GM18909 (cell line): ENCODE measurements at regions not wholly inside any gene's neighbourhood (a gene's known extent, or its start where the extent isn't known, plus 50 kb on each side); places are given as distances from the start of the nearest gene placed in this dataset.
"Not testable (repeated sequence)": the region's sequence is repeated elsewhere in the genome, so short reads cannot be mapped to it uniquely, and the experiment has no call there.

Experiments
- ATAC-seq: cut with Tn5 transposase; IDR thresholded peaks from one replicate; pipeline ENCODE4 v1.9.1; 2021; ENCODE audit warnings: mild to moderate bottlenecking; ENCODE audit not compliant: unreplicated experiment, poor library complexity

GRCh38 chr9:28524309-28524708 lies 951.0 kb upstream of the C9orf72 start:
- not testable (repeated sequence) for ATAC-seq

- ATAC-seq = no peak
Measured at GRCh38 chr9:28528049-28528448, 954.8 kb upstream of the C9orf72 start.

GRCh38 chr9:28538132-28538531 lies 964.9 kb upstream of the C9orf72 start:
- ATAC-seq = no peak

DNA sequence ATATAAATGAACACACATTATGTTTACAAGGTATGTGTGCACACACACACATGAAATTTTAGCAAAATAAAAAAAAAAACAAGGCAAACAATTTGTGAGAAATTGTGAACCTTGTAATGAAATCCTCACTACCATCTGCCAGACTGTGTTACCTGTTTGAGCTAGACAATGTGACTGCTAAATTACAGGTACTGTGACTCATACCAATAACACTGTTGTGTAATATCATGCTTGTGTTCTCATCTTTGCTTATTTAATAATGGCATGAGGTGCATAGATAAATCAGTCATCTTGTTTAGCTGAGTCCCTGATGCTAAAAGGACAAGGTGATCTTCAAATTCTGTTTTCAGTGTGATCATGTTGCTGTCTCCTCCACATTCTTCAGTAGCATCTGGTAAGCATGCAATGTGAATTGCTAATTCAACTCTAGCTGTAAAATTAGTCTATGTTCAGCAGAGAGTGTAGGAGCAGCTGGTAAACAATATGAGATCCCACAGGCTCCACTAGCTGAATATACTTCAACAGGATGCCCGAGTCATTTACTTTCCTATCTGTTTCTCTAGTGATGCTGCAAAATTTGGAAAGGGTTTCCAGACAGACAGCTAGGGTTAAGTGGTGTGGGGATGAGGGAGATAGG lies 966.3 kb upstream of the C9orf72 start:
- ATAC-seq = no peak

- no peak for ATAC-seq
Measured at GRCh38 chr9:28542928-28543327, 969.6 kb upstream of the C9orf72 start.

DNA sequence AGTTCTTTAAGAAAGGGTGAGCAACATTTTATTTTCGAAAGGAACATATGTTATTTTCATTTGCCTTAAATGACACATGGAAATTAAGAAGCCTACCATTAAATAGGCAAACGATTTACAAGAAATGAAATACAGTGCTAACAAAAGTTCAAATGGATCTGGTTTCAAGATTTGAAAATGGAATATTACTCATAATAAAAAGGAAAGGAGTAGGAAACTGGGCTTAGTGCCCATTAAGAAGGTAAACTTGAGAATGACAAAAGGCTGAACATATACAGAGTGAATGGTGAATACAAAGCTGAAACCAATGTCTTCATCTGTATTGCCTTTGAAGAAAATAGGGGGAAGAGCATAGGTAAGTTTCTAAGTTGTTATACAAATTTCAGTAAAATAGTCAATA lies 974.2 kb upstream of the C9orf72 start:
- no peak for ATAC-seq

GRCh38 chr9:28563291-28563934 lies 990.1 kb upstream of the C9orf72 start:
- no peak for ATAC-seq

- no peak for ATAC-seq
Measured at GRCh38 chr9:28583832-28584231, 1010.6 kb upstream of the C9orf72 start.

DNA sequence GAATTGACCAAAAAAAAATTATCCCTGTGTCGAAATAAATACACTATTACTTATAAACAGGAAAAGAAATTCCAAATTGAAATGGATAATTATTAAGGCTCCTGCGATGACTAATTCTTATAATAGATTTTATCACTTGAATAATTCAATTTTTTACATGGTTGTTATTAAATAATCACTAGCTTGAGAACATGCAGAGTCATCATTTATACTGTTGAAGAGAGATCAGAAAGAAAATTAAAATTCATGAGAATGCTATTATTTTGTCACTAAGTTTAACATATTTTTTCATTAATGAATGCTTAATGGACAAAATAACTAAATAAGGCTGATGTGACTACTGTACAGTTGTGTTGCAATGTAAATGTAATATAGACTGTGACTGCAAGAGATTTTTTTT lies 1011.3 kb upstream of the C9orf72 start:
- no peak for ATAC-seq

DNA sequence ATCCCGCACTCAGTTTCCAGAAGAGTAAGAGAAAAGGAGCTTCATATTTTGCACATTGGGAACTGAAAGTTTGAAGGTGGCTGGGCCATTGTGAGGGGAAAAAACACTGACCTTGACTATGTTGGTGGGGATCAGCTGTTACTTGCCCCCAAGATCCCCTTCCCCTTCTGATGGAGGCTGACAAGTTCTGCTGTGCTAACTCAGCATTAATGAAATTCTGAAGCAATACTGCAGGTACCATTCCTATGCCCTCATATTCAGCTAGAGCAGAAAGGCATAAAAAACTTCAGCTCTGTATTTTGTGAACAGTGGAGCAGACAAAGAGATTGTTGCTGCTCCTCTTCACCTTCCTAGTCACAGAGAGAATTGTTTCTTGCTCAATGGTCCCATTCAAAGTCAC lies 1013.8 kb upstream of the C9orf72 start:
- ATAC-seq = no peak

DNA sequence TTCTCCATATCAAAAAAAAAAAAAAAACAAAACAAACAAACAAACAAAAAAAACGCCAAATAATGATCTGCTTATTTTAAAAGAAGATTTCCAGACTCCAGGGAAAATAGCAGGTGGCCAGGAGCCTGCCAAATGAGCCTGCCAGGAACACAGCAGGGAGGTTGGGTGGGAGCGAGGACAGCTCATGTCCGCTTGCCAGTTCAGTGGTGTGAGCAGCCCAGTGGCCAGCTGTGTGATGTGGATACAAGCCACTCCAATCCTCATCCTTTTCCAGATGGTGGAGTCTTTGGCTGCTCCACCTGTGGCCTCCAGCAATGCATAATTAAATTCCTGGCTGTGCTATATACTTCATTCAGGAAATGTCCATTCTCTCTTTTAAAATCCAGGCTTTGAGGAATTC lies 1025.1 kb upstream of the C9orf72 start:
- ATAC-seq = no peak

GRCh38 chr9:28600226-28600625 lies 1026.9 kb upstream of the C9orf72 start:
- no peak for ATAC-seq

DNA sequence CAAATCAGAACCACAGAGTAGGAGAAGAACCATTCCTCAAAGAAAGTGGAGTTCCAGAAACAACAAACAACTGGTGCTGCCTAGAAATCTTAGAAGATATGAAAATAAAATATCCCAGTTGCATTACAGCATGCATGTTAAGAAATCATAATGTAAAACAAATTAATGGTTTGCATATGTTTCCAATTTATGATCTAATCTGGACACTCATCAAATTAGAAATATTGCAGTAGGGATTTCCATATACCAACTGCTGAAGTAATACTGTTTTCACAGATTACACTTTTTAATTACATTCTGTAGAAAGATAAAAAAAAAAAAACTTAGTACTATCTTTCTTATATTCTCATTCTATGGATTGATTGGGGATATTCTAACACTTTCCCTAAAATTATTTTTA lies 1034.6 kb upstream of the C9orf72 start:
- no peak for ATAC-seq

DNA sequence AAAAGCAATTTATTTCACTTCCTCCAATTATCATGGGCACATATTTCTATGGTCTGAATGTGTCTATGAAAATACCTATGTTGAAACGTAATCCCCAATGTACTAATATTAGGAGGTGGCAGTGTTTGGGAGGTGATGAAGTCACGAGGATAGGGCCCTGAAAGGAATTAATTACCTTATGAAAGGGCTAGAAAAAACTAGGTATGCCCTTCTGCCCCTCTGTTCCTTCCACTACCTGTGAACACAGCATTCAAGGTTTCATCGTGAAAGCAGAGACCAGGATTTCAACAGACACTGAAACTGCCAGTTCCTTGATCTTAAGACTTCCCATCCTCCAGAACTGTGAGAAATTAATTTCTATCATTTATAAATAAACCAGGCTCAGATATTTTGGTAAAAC lies 1037.1 kb upstream of the C9orf72 start:
- no peak for ATAC-seq

DNA sequence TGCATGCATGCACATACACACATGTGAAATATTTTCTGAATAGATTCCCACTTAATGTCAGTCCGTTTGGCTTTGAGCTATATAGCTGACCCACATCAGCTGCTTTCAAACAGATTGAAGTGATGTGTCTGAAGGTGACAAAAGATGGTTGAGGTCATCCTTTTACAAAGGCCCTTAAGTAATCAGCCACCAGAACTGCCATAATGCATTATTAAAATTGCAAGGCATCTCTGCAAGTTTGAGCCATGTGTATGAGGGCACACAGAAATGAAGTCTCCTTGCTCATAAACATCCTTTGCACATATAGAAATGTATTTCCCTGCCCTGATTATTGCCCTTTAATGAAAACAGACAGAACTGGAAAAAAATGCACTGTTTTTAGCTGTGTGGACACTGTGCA lies 1043.0 kb upstream of the C9orf72 start:
- ATAC-seq = no peak

- ATAC-seq = no peak
Measured at GRCh38 chr9:28620011-28620410, 1046.7 kb upstream of the C9orf72 start.

DNA sequence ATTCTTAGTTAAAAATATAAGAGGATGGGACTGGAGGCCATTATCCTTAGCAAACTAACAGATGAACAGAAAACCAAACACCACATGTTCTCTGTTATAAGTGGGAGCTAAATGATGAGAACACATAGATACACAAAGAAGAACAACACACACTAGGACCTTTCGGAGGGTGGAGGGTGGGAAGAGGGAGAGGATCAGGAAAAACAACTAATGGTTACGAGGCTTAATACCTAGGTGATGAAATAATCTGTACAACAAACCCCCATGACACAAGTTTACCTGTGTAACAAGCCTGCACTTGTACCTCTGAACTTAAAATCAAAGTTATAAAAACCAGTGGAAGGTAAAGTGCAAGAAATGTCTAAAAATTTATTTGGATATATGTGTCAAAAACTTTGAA lies 1047.4 kb upstream of the C9orf72 start:
- no peak for ATAC-seq

DNA sequence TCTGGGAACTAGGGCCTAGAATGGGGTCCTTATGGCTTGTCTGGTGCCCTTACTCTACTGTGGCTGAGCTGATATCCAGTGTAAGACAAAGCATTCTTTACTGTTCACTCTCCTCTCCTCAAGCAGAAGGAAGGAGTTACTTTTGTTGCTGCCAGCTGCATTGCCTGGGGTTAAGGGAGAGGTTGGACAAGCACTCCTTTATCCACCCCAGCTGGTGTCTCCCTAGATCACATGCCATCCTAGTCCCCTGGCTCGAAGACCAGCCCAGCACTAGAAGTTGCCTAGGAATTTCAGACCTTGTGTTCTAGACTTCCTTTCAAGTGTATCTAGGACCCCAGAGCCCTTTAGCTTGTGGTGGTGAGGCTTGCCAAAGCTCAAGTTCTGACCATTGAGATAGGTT lies 1051.5 kb upstream of the C9orf72 start:
- no peak for ATAC-seq

- ATAC-seq = no peak
Measured at GRCh38 chr9:28628031-28628430, 1054.8 kb upstream of the C9orf72 start.

DNA sequence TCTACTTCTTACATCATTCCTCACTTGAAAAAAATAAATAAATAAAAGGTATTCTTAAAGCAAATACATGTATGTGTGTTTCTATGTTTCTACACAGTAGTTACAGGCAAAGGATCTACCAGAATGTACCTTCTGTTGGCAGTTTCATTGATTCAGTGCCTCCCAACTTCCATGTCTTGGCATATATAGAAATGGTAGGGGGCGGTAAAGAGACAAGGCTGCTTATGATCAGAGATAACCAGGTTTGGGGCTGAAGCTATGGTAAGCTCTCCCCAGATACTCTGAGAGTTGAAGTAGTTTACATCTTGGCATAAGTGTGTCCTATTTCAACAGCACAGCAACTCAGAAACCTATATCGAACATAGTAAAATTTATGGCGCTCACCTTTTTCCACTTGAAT lies 1075.4 kb upstream of the C9orf72 start:
- no peak for ATAC-seq

DNA sequence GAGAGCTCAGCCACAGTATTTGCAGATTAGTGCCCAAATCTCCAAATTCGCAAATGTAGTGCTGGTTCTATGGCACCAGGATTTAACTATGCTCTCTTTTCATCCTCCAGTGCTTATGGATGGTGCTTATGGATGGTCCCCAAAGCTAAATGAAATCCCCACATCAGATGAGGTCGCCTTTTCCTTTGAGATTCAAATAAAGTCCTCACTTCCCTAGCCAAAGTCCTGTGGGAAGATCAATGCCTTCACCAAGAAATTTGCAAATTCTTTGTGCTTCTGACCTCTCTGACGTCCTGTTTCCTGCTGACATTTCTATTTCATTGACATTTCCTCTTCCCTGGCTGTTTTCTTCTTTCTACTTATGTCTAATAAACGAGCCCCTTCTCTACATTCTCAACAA lies 1077.0 kb upstream of the C9orf72 start:
- ATAC-seq = no peak

- no peak for ATAC-seq
Measured at GRCh38 chr9:28651050-28651722, 1077.9 kb upstream of the C9orf72 start.
